ENCODE measurements at regions not wholly inside any gene's neighbourhood (a gene's known extent, or its start where the extent isn't known, plus 50 kb on each side); places are given as distances from the start of the nearest gene placed in this dataset.

GRCh38 chr22:48605125-48605524 is 1222.5 kb downstream of the BRD1 start:
- Histone ChIP-seq H3K36me3 (ENCODE audit: low read length) (no peaks in the 10 kb centered on the region), H3K79me2 (ENCODE audit: insufficient read depth, low read length) (no peaks in the 10 kb centered on the region), H3K27me3 (ENCODE audit: low read length) (no peaks in the 10 kb centered on the region), H3K9me2 (replicated peaks; ENCODE audit: insufficient read depth, low read length) (no peaks in the 10 kb centered on the region), H4K20me1 (ENCODE audit: low read depth, low read length) (no peaks in the 10 kb centered on the region), H3K9me3 (ENCODE audit: insufficient read depth, low read length) (no peaks in the 10 kb centered on the region), H3K4me3 (ENCODE audit: insufficient read depth, low read length, poor library complexity, severe bottlenecking) (no peak overlapping the region), H3K27ac (ENCODE audit: low read depth, low read length) (no peak overlapping the region), H3K4me2 (ENCODE audit: low read depth, low read length, poor library complexity, severe bottlenecking) (no peak overlapping the region), H3K9ac (ENCODE audit: low read length) (no peak overlapping the region), H3F3A (ENCODE audit: insufficient read depth) (no peaks in the 10 kb centered on the region), H2AFZ (ENCODE audit: low read depth, low read length, severe bottlenecking) (no peak overlapping the region)
- no peak for TF ChIP-seq EZH2phosphoT487 (conservative IDR thresholded peaks at IDR 0.05; ENCODE audit: low read length)
- TF ChIP-seq, protein P1, sequence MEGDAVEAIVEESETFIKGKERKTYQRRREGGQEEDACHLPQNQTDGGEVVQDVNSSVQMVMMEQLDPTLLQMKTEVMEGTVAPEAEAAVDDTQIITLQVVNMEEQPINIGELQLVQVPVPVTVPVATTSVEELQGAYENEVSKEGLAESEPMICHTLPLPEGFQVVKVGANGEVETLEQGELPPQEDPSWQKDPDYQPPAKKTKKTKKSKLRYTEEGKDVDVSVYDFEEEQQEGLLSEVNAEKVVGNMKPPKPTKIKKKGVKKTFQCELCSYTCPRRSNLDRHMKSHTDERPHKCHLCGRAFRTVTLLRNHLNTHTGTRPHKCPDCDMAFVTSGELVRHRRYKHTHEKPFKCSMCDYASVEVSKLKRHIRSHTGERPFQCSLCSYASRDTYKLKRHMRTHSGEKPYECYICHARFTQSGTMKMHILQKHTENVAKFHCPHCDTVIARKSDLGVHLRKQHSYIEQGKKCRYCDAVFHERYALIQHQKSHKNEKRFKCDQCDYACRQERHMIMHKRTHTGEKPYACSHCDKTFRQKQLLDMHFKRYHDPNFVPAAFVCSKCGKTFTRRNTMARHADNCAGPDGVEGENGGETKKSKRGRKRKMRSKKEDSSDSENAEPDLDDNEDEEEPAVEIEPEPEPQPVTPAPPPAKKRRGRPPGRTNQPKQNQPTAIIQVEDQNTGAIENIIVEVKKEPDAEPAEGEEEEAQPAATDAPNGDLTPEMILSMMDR (IDR thresholded peaks at IDR 0.05; ENCODE audit: insufficient read depth, low read length, poor library complexity, severe bottlenecking), result no peak

DNA sequence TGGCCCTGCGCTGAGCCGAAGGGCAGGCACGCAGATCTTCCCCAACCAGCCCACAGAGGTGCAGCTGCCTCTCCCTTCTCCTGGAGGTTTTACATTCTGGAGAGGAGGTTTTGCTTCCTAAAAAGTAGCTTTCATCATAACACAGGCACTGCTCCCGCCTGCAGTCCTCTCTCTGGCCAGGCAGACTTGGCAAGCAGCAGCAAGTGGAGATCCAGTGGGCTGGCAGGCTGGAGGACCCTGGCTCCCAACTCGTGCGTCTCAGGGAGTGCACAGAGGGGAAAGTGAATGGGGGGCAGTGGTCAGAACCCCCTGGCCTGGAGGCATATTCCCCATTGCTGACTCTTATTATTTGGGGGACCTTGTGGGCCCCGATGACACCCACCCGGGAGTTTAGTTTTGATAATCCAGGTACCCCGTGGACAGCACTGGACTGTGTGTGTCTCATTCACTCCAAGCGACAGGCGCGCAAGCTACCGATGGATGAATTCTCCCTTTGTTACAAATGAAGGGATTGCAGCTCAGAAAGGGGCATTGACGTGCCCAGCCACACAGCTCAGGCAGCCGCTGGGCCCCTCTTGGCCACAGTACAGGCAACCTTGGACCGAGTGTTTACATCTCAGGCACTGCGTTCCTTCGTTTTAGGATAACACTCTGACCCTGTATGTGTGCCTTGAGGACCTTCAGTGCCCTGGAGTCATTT is 1223.9 kb downstream of the BRD1 start:
- Histone ChIP-seq H3K9me3 (ENCODE audit: insufficient read depth, low read length) (no peaks in the 10 kb centered on the region), H3F3A (ENCODE audit: insufficient read depth) (no peaks in the 10 kb centered on the region), H3K36me3 (ENCODE audit: low read length) (no peaks in the 10 kb centered on the region), H3K9ac (ENCODE audit: low read length) (no peak overlapping the region), H3K79me2 (ENCODE audit: insufficient read depth, low read length) (no peaks in the 10 kb centered on the region), H4K20me1 (ENCODE audit: low read depth, low read length) (no peaks in the 10 kb centered on the region), H3K9me2 (replicated peaks; ENCODE audit: insufficient read depth, low read length) (no peaks in the 10 kb centered on the region), H3K4me2 (ENCODE audit: low read depth, low read length, poor library complexity, severe bottlenecking) (no peak overlapping the region), H2AFZ (ENCODE audit: low read depth, low read length, severe bottlenecking) (no peak overlapping the region), H3K4me3 (ENCODE audit: insufficient read depth, low read length, poor library complexity, severe bottlenecking) (no peak overlapping the region), H3K27ac (ENCODE audit: low read depth, low read length) (no peak overlapping the region), H3K27me3 (ENCODE audit: low read length) (no peaks in the 10 kb centered on the region)
- TF ChIP-seq EZH2phosphoT487 (conservative IDR thresholded peaks at IDR 0.05; ENCODE audit: low read length), result no peak
- TF ChIP-seq, protein P1 (IDR thresholded peaks at IDR 0.05; ENCODE audit: insufficient read depth, low read length, poor library complexity, severe bottlenecking), result no peak

DNA sequence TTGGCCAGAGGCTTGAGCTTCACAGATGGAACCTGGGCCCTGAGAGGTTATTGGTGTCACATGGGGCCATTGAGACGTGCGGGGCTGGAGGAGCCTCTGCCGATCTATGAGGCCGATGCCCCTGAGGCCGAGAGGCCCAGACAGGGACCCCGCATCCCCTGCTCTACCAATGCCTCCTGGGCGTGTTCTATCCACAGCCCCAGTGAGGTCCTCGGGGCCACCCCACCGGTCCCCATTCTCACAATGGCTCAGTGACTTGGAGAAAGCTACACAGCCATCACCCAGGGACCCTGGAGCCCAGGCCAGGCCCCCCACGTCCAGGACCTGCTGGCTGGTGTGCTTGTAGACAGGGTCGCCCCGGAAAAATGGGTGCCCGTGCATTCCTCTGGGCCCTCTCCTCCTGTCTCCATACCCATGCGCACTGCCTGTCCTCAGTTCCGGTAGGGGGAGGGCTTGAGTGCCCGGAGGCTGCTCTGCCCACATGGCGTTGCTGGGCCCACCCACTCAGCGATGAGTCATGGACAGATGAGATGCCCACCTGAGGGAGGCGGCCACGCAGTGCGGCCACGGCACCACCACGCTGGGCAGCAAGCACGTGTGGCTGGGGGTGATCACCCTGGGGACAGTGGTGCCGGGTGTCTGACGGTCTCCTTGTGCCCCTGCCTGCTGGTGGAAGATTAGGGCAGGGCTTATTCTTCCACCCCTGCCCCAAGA is 1224.7 kb downstream of the BRD1 start:
- Histone ChIP-seq H3K9ac (ENCODE audit: low read length) (no peak overlapping the region), H4K20me1 (ENCODE audit: low read depth, low read length) (no peaks in the 10 kb centered on the region), H2AFZ (ENCODE audit: low read depth, low read length, severe bottlenecking) (no peak overlapping the region), H3K36me3 (ENCODE audit: low read length) (no peaks in the 10 kb centered on the region), H3K9me2 (replicated peaks; ENCODE audit: insufficient read depth, low read length) (no peaks in the 10 kb centered on the region), H3F3A (ENCODE audit: insufficient read depth) (no peaks in the 10 kb centered on the region), H3K4me3 (ENCODE audit: insufficient read depth, low read length, poor library complexity, severe bottlenecking) (no peak overlapping the region), H3K79me2 (ENCODE audit: insufficient read depth, low read length) (no peaks in the 10 kb centered on the region), H3K9me3 (ENCODE audit: insufficient read depth, low read length) (no peaks in the 10 kb centered on the region), H3K27me3 (ENCODE audit: low read length) (no peaks in the 10 kb centered on the region), H3K27ac (ENCODE audit: low read depth, low read length) (no peak overlapping the region), H3K4me2 (ENCODE audit: low read depth, low read length, poor library complexity, severe bottlenecking) (no peak overlapping the region)
- no peak for TF ChIP-seq EZH2phosphoT487 (conservative IDR thresholded peaks at IDR 0.05; ENCODE audit: low read length)
- TF ChIP-seq, protein P1 (IDR thresholded peaks at IDR 0.05; ENCODE audit: insufficient read depth, low read length, poor library complexity, severe bottlenecking), result no peak
